ENCODE measurements at regions not wholly inside any gene's neighbourhood (a gene's known extent, or its start where the extent isn't known, plus 50 kb on each side); places are given as distances from the start of the nearest gene placed in this dataset.

DNA sequence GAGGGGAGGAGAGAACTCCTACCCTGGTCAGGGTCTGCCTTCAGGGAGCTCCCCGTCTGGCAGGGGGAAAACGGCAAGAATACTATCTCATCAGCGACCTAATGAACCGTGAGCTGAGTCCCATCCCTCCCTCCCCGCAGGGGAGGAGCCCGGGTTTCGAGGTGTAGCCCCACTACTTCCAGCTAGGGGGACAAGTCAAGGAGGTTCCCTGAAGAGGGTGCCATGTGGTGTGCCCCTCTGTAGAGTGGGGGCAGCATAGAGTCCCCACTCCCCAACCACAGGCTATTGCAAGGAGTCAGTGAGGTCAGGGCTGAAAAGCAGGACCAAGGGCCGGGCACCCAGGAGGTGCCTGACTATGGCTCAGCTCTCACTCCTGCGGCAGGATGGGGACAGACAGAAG is 50.9 kb upstream of the RXRA start:
- DNase-seq (ENCODE audit: low spot score): no peak

DNA sequence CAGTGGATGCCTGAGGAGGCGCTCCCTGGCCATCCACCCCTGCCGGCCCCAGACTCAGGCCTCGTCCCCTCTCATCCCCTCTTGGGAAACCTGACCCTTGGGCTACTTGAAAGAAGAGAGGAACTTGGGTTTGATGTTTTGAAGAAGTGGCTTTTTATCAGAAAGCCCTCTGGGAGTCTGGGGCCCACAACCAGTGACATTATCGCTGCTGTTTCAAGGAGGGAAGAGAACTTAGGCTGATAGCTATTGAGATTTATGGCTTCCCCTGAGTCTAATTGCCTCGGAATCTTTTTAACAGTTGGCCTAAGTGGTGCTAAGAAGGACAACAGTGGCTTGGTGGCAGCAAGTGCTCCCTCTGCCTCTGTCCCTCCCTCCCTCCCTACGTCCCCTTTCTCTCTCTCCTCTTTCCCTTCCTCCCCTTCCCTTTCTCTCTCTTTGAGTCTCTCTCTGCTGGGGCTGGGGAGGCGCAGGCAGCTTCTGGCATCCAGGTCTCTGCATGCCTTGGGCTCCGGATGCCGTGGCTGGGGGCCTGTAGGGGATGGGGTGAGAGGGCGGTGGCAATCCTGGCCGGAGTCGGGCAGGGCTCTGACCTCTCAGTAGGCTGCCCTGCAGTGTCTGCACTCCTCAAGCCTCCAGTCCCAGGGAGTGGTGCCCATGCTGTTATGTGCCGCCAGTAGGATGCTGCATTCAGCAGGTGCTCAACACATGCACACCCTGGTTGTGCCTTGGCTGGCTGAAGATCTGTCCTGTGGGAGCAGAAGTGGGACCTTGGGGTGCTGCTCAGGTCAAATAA is 49.6 kb upstream of the RXRA start:
- no peak for DNase-seq (ENCODE audit: low spot score)
